Thyroid gland (tissue), 4 donors: ENCODE measurements at regions not wholly inside any gene's neighbourhood (a gene's known extent, or its start where the extent isn't known, plus 50 kb on each side); places are given as distances from the start of the nearest gene placed in this dataset.

Experiments used
- CTCF ChIP-seq, 6 experiments: fragments of 200-600 bp in 3 of 6; fragments of 450-650 bp in 3 of 6; sonication (generic) in 3 of 6; IDR thresholded peaks; one replicate each; pipeline ENCODE4 v1.5.1; 2016 to 2019; ENCODE audit warnings: antibody characterized with exemption in 6 of 6, mild to moderate bottlenecking in 2 of 6, inconsistent platforms in 1 of 6, moderate library complexity in 1 of 6
- POLR2A ChIP-seq, 2 donors: fragments of 450-650 bp; IDR thresholded peaks; one replicate each; pipeline ENCODE4 v1.6.1; 2017; ENCODE audit warnings: antibody characterized with exemption in 2 of 2, mild to moderate bottlenecking in 2 of 2, moderate library complexity in 1 of 2

GRCh38 chr5:143701493-143701892 is 110.5 kb upstream of the HMHB1 start:
- TF ChIP-seq CTCF (IDR thresholded peaks at IDR 0.05) (no peak), POLR2A (IDR thresholded peaks at IDR 0.05) (no peak)
